RPMI7951 (cell line): ENCODE measurements at regions not wholly inside any gene's neighbourhood (a gene's known extent, or its start where the extent isn't known, plus 50 kb on each side); places are given as distances from the start of the nearest gene placed in this dataset.

Experiments
- DNase-seq: peaks from one replicate; pipeline ENCODE4 v3.0.0-alpha.2; 2012; ENCODE audit warnings: low read depth

DNA sequence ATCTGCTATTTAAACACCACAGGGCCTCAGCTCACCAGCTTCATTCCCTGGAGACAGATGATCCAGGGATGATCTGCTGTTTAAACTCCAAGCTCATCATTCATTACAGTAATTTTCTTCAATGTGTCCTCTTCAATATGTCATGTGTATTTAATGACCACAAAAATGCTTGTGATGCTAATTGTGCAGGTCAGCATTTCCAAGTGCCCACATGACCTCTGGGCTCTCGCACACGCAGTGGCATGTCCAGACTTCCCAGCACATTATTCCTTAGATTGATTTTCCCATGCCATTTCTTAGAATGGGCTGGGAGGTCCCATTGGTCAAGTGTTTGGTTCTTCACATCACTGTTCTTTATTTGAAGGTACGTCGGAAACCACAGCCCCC is 434.4 kb downstream of the HAO1 start:
- DNase-seq: no peak

- no peak for DNase-seq
Measured at GRCh38 chr20:7516621-7517111, 423.6 kb downstream of the HAO1 start.

- no peak for DNase-seq
Measured at GRCh38 chr20:7520361-7520760, 419.9 kb downstream of the HAO1 start.

GRCh38 chr20:7523288-7523687 is 417.0 kb downstream of the HAO1 start:
- no peak for DNase-seq

- DNase-seq: no peak
Measured at GRCh38 chr20:7540018-7540417, 400.2 kb downstream of the HAO1 start.

- DNase-seq: no peak
Measured at GRCh38 chr20:7540923-7541322, 399.3 kb downstream of the HAO1 start.

DNA sequence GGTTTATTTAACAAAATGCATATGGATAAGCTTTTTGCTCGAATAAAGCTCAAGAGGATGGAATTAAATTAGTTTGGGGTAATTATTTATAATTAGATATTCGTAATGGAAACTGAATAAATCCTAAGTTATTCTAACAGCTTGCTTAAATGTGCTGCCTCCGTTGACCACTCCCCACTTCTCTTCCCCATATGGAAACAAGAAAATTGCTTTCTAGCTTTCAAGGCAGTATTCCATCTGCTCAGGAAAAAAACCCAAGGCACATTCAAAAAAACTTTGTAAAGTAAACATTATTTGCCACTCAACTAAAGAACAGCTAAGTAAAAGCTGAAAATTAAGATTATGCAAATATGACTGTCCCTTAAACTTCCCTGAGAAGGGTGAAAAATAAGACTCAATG is 369.2 kb downstream of the HAO1 start:
- no peak for DNase-seq

- DNase-seq: peak; percentile 33
Measured at GRCh38 chr20:7571521-7572055, 368.7 kb downstream of the HAO1 start.

GRCh38 chr20:7579888-7580287 is 360.4 kb downstream of the HAO1 start:
- no peak for DNase-seq

GRCh38 chr20:7585126-7585679 is 355.1 kb downstream of the HAO1 start:
- DNase-seq: no peak

GRCh38 chr20:7586481-7586880 is 353.8 kb downstream of the HAO1 start:
- DNase-seq: no peak

DNA sequence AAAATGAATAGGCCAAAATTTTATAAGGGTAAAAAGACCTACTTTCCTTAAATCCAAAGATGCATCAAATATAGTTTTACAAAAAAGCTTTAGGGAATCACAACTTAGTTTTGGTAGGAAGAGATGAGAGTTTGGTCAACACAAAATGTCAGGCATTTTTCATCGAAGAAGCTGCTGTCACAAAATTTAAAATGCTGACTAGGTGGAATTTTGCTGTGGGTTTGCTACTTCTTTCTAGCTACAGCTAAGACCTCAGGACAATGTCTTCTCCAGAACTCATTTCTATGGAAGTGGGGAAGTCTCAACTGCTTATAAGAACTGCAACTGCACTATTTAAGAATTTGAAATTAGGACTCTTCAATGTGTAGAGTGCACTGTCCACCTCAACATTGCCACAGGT is 351.1 kb downstream of the HAO1 start:
- no peak for DNase-seq

DNA sequence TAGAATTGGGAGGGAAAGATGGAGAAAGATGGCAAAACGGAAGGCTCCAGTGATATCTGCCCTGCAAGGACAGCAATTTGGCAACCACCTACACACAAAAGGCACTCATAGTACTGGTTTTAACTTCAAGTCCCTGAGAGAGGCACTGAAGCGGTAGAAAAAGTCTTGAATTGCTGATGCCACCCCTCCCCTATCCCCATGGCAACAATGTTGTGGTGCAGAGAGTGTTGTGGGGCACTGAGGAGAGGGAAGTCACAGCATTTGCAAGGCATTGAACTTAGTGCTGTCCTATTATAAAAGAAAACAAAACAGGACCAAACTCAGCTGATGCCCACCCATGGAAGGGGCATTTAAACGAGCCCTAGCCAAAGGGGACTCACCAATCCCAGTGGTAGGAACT is 343.7 kb downstream of the HAO1 start:
- no peak for DNase-seq

DNA sequence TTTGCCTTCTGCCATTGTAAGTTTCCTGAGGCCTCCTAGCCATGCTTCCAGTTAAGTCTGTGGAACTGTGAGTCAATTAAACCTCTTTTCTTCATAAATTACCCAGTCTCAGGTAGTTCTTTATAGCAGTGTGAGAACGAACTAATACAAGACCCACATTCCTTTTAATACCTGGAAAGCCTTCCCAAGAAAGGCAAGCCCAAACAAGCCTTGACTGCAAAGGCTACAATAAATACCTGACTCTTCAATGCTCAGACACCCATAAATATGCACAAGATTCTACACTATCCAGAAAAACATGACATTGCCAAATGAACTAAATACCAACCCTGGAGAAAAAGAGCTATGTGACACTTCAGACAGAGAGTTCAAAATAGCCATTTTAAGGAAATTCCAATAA is 338.8 kb downstream of the HAO1 start:
- no peak for DNase-seq

DNA sequence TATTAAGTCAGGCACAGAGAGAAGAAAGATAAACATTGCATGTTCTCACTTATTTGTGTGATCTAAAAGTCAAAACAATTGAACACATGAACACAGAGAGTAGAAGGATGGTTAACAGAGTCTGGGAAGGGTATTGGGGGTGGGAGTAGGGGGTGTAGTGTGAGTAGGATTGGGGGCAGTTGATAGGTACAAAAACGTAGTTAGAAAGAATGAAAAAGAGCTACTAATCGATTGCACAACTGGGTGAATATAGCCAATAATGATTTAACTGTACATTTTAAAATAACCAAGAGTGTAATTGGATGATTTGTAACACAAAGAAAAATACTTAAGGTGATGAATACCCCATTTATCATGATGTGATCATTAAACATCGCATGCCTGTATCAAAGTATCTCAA is 333.3 kb downstream of the HAO1 start:
- no peak for DNase-seq

DNA sequence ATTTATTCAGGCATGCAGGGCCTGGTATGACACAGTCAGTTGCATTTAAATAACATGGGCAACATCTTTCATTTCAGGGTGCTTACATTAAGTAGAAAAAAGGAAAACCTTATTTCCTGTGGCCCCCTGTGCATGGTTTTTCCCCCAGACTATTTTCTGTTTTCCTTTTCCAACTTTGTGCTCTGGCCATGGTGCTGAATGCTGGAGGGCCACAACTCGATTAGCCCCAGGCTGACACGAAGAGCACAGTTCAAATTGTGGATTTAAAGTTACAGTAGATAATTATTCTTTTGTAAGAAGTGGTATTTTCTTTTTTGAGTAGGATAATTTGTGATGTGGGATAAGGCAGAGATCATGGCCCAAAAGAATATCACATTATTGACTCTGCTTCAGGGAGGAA is 332.0 kb downstream of the HAO1 start:
- DNase-seq: no peak

DNA sequence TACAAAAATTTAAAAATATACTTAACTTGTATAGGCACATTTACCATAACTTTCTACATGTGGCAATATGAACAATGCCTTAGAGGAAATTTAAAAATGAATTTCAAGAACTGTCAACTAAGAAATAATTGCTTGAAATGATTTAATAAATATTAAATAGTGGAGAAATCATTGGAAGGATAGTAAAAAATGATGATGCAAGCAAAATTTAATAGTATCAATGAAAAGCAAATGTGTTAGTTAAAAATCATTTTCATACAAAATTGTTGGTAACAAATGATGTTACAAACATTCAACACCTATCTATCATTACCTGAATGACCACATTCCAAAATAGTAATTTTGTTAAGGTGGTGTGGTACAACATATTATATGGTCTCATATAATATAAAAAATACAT is 331.0 kb downstream of the HAO1 start:
- no peak for DNase-seq

GRCh38 chr20:7610681-7611080 is 329.6 kb downstream of the HAO1 start:
- DNase-seq: no peak

- DNase-seq: no peak
Measured at GRCh38 chr20:7617797-7618196, 322.5 kb downstream of the HAO1 start.

DNA sequence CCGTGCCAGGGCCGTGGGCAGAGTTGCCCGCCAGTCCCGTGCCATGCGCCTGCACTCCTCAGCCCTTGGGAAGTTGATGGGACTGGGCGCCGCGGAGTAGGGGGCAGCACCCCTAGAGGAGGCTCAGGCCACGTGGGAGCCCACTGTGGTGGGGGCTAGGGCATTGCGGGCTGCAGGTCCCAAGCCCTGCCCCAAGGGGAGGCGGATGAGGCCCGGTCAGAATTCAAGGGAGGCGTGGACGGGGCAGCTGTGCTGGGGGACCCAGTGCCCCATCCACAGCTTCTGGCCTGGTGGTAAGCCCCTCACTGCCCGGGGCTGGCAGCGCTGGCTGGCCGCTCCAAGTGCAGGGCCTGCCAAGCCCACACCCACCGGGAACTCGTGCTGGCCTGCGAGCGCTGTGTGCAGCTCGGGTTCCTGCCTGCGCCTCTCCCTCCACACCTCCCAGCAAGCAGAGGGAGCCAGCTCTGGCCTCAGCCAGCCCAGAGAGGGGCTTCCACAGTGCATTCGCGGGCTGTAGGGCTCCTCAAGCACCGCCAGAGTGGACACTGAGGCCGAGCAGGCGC is 317.8 kb downstream of the HAO1 start:
- no peak for DNase-seq

DNA sequence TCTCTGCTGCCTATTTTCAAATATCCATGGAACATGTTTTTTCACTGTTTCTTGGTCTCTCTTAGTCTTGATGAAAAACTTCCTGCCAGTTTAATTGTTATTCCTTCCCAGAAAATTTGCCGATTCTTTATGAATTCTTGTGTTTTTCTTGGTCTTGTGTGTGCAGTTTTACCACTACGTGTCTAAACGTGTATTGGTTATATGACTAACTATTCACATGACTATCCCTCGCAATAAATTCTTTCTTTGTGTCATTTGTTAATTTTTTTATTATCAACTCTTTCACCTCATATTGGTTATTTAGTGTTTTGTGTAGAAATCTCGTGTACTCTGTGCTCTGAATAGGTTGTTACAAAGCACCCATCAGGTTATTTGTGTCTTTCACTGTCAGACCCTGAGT is 315.4 kb downstream of the HAO1 start:
- no peak for DNase-seq

DNA sequence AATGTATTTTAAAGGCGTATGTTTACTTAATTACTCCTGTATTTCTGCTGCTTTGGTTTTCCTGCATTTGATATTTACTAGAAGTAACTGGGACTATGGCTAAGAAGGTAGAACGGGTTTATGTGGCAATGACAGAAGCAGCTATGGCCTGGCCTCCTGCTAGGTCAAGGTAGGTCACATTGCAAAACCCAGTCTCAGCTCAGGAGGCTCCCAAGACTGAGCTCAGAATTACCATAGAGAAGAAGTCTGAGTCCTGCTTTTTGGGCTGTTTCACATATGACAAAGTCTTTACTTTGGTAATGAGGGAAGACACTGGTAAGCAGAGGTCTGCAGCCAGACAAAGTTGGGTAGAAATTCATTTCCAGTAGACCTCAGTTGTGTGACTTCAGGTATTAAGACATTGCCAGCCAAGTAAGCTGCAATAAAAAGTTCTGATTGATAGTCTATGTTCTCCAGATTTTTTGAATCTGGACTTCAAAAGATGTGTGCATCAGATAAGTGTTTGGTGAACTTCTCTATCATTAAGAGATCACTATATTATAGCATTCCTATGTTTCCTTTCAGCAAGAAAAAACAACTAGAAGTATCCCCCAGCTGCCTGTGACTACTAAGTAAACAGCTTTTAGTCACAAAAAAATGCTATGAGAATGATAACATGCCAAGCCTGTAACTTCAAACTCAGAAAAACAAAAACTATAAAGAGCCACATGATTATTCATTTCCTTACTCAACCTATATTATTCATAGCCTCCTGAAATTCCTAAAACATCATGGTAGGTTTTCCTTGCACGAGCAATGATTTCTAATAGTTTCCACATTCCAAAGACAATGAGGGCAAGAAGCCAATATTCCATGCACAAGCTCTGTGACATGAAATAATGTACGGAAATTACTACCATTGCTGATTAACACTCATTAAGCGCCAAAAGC is 312.3 kb downstream of the HAO1 start:
- DNase-seq: peak; percentile 28

GRCh38 chr20:7629880-7630279 is 310.4 kb downstream of the HAO1 start:
- DNase-seq: no peak
